ENCODE measurements at regions not wholly inside any gene's neighbourhood (a gene's known extent, or its start where the extent isn't known, plus 50 kb on each side); places are given as distances from the start of the nearest gene placed in this dataset.

DNA sequence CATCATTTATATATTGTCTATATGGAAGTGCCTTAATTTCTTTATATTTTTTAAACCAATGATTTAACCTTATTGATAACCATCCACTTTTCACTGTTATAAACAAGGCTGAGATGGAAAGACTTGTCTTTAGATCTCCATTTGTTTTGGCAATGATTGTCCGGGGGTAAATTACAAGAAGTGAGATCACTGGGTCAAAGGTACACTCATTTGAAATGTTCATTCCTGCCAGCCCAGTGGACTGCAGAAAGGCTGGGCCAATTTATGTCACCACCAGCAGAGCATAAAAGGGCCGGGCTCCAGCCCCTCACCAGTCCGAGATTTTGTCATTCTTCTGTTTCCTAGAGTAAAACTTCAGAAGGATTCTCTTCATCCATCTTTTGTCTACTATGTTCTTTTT is 93.6 kb upstream of the NEO1 start:
- no peak overlapping the region for H3K4me3 ChIP-seq
- no peaks in the 10 kb centered on the region for H3K9me3 ChIP-seq
- H3K27me3 ChIP-seq: peaks cover 4% of the 10 kb centered on the region
- no peak for DNase-seq (ENCODE audit: low spot score in 2 of 2)
- 76% methylated on average over 3 of the region's 3 CpGs for WGBS
- H3K4me1 ChIP-seq: no peaks in the 10 kb centered on the region
- no peaks in the 10 kb centered on the region for H3K36me3 ChIP-seq
- H3K27ac ChIP-seq: no peak overlapping the region
- TF ChIP-seq EP300 (IDR thresholded peaks at IDR 0.05) (no peak), POLR2AphosphoS5 (IDR thresholded peaks at IDR 0.05) (no peak), POLR2A (IDR thresholded peaks at IDR 0.05) (no peak)
- TF ChIP-seq, protein P1, sequence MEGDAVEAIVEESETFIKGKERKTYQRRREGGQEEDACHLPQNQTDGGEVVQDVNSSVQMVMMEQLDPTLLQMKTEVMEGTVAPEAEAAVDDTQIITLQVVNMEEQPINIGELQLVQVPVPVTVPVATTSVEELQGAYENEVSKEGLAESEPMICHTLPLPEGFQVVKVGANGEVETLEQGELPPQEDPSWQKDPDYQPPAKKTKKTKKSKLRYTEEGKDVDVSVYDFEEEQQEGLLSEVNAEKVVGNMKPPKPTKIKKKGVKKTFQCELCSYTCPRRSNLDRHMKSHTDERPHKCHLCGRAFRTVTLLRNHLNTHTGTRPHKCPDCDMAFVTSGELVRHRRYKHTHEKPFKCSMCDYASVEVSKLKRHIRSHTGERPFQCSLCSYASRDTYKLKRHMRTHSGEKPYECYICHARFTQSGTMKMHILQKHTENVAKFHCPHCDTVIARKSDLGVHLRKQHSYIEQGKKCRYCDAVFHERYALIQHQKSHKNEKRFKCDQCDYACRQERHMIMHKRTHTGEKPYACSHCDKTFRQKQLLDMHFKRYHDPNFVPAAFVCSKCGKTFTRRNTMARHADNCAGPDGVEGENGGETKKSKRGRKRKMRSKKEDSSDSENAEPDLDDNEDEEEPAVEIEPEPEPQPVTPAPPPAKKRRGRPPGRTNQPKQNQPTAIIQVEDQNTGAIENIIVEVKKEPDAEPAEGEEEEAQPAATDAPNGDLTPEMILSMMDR (IDR thresholded peaks at IDR 0.05): no peak

DNA sequence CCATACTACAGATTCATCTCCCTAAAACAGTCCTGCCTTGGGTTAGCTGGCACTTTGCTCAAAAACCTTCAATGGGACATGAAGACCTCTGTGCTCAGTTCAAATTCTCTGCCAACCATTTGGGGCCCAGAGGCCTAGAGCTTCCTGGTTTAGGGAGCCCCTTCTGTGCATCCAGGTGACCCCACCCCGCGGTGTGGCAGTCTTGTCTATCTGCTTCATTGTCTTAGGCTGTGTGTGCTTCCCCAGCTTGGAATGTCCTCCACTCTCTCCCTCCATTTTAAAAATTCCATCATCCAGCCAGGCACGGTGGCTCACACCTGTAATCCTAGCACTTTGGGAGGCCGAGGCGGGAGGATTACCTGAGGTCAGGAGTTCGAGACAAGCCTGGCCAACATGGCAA is 99.0 kb upstream of the NEO1 start:
- 94% methylated on average over 6 of the region's 6 CpGs for WGBS
- Histone ChIP-seq H3K4me3 (no peak overlapping the region), H3K9me3 (no peaks in the 10 kb centered on the region), H3K36me3 (no peaks in the 10 kb centered on the region), H3K27me3 (peaks cover 4% of the 10 kb centered on the region), H3K4me1 (no peaks in the 10 kb centered on the region), H3K27ac (no peak overlapping the region)
- DNase-seq (ENCODE audit: low spot score in 2 of 2): peak in 1 of 2 donors; percentile 45
- no peak for TF ChIP-seq POLR2AphosphoS5 (IDR thresholded peaks at IDR 0.05)
- TF ChIP-seq EP300 (IDR thresholded peaks at IDR 0.05): no peak
- TF ChIP-seq, protein P1 (IDR thresholded peaks at IDR 0.05): no peak
- no peak for TF ChIP-seq POLR2A (IDR thresholded peaks at IDR 0.05)

DNA sequence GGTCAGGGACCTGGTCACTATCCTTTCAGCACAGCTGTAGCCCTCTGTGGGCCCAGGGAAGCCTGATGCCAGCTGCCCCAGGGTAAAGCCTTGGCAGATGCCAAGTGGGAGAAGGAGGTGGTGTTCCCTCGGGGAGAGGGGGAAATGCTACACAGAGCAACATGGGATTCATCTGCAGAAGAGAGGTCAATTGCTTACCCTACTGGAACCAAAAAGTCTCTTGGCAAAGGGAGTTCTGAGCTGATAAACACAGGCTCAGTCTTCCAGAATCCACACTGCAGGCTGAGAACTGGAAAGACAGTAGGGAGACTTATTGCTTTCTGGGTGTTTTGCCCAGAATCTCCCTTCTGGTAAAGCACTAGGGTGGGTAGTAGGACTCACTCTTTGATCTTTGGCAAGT is 100.1 kb upstream of the NEO1 start:
- TF ChIP-seq POLR2A (IDR thresholded peaks at IDR 0.05): no peak
- TF ChIP-seq, protein P1 (IDR thresholded peaks at IDR 0.05): no peak
- TF ChIP-seq POLR2AphosphoS5 (IDR thresholded peaks at IDR 0.05): no peak
- TF ChIP-seq EP300 (IDR thresholded peaks at IDR 0.05): no peak
- Histone ChIP-seq H3K4me3 (no peak overlapping the region), H3K27ac (no peak overlapping the region), H3K27me3 (peaks cover 4% of the 10 kb centered on the region), H3K9me3 (peaks cover 4% of the 10 kb centered on the region), H3K4me1 (no peaks in the 10 kb centered on the region), H3K36me3 (no peaks in the 10 kb centered on the region)
- WGBS: 58% methylated on average over 1 of the region's 1 CpG
- DNase-seq (ENCODE audit: low spot score in 2 of 2): no peak

DNA sequence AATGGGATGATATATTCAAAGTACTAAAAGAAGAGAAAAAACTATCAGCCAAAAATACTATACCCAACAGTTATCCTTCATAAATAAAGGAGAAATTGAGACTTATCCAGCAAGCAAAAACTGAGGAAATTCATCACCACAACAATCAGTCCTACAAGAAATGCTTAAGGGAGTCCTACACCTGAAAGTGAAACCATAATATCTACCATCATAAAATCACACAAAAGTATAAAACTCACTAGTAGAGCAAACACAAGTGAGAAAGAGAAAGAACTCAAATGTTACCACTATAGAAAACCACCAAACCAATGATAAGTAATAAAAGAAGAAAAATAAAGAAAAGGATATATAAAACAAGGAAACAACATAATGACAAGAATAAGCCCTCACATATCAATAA is 103.6 kb upstream of the NEO1 start:
- no peaks in the 10 kb centered on the region for H3K27me3 ChIP-seq
- TF ChIP-seq, protein P1 (IDR thresholded peaks at IDR 0.05): no peak
- no peak for TF ChIP-seq POLR2A (IDR thresholded peaks at IDR 0.05)
- TF ChIP-seq EP300 (IDR thresholded peaks at IDR 0.05): no peak
- no peak for TF ChIP-seq POLR2AphosphoS5 (IDR thresholded peaks at IDR 0.05)
- H3K4me3 ChIP-seq: no peak overlapping the region
- no peak overlapping the region for H3K27ac ChIP-seq
- H3K4me1 ChIP-seq: no peaks in the 10 kb centered on the region
- peaks cover 5% of the 10 kb centered on the region for H3K9me3 ChIP-seq
- no peaks in the 10 kb centered on the region for H3K36me3 ChIP-seq
- DNase-seq (ENCODE audit: low spot score in 2 of 2): no peak

DNA sequence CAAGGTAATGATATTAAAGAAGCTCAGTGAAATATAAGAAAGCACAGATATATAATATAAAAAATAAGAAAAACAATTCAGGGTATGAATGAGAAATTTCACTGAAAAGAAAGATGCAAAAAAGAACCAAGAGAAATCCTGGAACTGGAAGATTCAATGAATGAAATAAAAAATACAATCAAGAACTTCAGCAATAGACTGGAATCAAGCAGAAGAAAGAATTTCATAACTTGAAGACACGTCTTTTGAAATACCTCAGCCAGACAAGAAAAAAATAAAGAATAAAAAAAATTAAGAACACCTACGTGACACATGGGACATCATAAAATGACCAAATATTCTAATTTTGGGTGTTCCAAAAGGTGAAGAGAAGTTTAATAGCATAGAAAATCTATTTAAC is 104.6 kb upstream of the NEO1 start:
- Histone ChIP-seq H3K9me3 (peaks cover 5% of the 10 kb centered on the region), H3K4me1 (no peaks in the 10 kb centered on the region), H3K36me3 (no peaks in the 10 kb centered on the region), H3K27ac (no peak overlapping the region), H3K27me3 (no peaks in the 10 kb centered on the region), H3K4me3 (no peak overlapping the region)
- no peak for DNase-seq (ENCODE audit: low spot score in 2 of 2)
- TF ChIP-seq EP300 (IDR thresholded peaks at IDR 0.05): no peak
- no peak for TF ChIP-seq POLR2AphosphoS5 (IDR thresholded peaks at IDR 0.05)
- TF ChIP-seq, protein P1 (IDR thresholded peaks at IDR 0.05): no peak
- TF ChIP-seq POLR2A (IDR thresholded peaks at IDR 0.05): no peak
- 78% methylated on average over 2 of the region's 2 CpGs for WGBS

Measured in suprapubic skin (tissue), 4 donors.